CD14-positive monocyte (primary cell): ENCODE measurements at regions not wholly inside any gene's neighbourhood (a gene's known extent, or its start where the extent isn't known, plus 50 kb on each side); places are given as distances from the start of the nearest gene placed in this dataset.

ENCODE experiments used
- DNase-seq, 3 donors: peaks; one replicate each; pipeline ENCODE4 v3.0.0-alpha.2; 2011 to 2022
- H2AFZ ChIP-seq: 2 replicates; pipeline ENCODE4 v1.6.0; 2012; ENCODE audit warnings: mild to moderate bottlenecking, low read depth, low read length, inconsistent platforms; ENCODE audit not compliant: insufficient read depth, poor library complexity, severe bottlenecking
- H3K27ac ChIP-seq, 2 donors: 1 replicate in 1 of 2; 2 replicates in 1 of 2; pipeline ENCODE4 v1.5.1; 2012 to 2013; ENCODE audit warnings: low read length in 2 of 2, control low read depth in 1 of 2, inconsistent platforms in 1 of 2, low read depth in 1 of 2, mild to moderate bottlenecking in 1 of 2
- H3K27me3 ChIP-seq, 2 donors: one replicate each; pipeline versions ENCODE4 v1.6.0 to v1.6.1; 2011 to 2013; ENCODE audit warnings: low read length in 2 of 2; ENCODE audit not compliant: control insufficient read depth in 2 of 2, insufficient read depth in 2 of 2
- H3K36me3 ChIP-seq, 2 donors: replicated peaks in 1 of 2; 1 replicate in 1 of 2; 2 replicates in 1 of 2; pipeline versions ENCODE4 v1.5.1 to v1.6.1; 2012 to 2013; ENCODE audit warnings: low read length in 2 of 2, control low read depth in 1 of 2, inconsistent platforms in 1 of 2, mild to moderate bottlenecking in 1 of 2; ENCODE audit not compliant: insufficient read depth in 2 of 2, control insufficient read depth in 1 of 2
- H3K4me1 ChIP-seq, 2 donors: 1 replicate in 1 of 2; 2 replicates in 1 of 2; pipeline versions ENCODE4 v1.5.1 to v1.6.1; 2012 to 2013; ENCODE audit warnings: low read length in 2 of 2, control low read depth in 1 of 2, inconsistent platforms in 1 of 2, mild to moderate bottlenecking in 1 of 2, moderate library complexity in 1 of 2; ENCODE audit not compliant: insufficient read depth in 2 of 2, control insufficient read depth in 1 of 2
- H3K4me2 ChIP-seq: replicated peaks from 2 replicates; pipeline ENCODE3; 2012; ENCODE audit warnings: low read length, moderate library complexity, mild to moderate bottlenecking; ENCODE audit not compliant: poor library complexity, severe bottlenecking; ENCODE audit errors: extremely low read depth
- H3K4me3 ChIP-seq, 3 experiments: fragments of 200-600 bp in 1 of 3; sonication (generic) in 1 of 3; replicated peaks in 1 of 3; 1 replicate in 2 of 3; 2 replicates in 1 of 3; pipeline ENCODE4 v1.5.1; 2011 to 2013; ENCODE audit warnings: low read length in 3 of 3, mild to moderate bottlenecking in 3 of 3, control low read depth in 2 of 3, low read depth in 2 of 3, inconsistent platforms in 1 of 3, moderate library complexity in 1 of 3
- H3K79me2 ChIP-seq: 2 replicates; pipeline ENCODE4 v1.6.0; 2012; ENCODE audit warnings: mild to moderate bottlenecking, control low read depth, inconsistent platforms, low read length, moderate library complexity; ENCODE audit not compliant: insufficient read depth
- H3K9ac ChIP-seq: 2 replicates; pipeline ENCODE4 v1.6.0; 2017; ENCODE audit warnings: low read length, mild to moderate bottlenecking; ENCODE audit not compliant: insufficient read depth, poor library complexity, severe bottlenecking
- H3K9me3 ChIP-seq, 2 donors: replicated peaks in 1 of 2; 1 replicate in 1 of 2; 2 replicates in 1 of 2; pipeline versions ENCODE4 v1.5.1 to v1.6.1; 2012 to 2013; ENCODE audit warnings: low read length in 2 of 2, control low read depth in 1 of 2; ENCODE audit not compliant: control insufficient read depth in 1 of 2, insufficient read depth in 1 of 2
- H4K20me1 ChIP-seq: 2 replicates; pipeline ENCODE4 v1.6.0; 2012; ENCODE audit warnings: mild to moderate bottlenecking, low read length, control low read depth, moderate library complexity; ENCODE audit not compliant: insufficient read depth
- H3K27ac Mint-ChIP-seq, 7 donors: one replicate each; pipeline ENCODE4 v1.8.0; 2020; ENCODE audit warnings: mild to moderate bottlenecking in 7 of 7, mixed read lengths in 7 of 7, moderate library complexity in 6 of 7, inconsistent platforms in 2 of 7
- H3K27me3 Mint-ChIP-seq, 3 donors: one replicate each; pipeline ENCODE4 v1.8.0; 2021 to 2022; ENCODE audit warnings: low read depth in 3 of 3, mild to moderate bottlenecking in 3 of 3, mixed read lengths in 3 of 3, moderate library complexity in 3 of 3, inconsistent platforms in 1 of 3
- H3K36me3 Mint-ChIP-seq, 2 donors: one replicate each; pipeline ENCODE4 v1.8.0; 2020; ENCODE audit warnings: mixed read lengths in 2 of 2, inconsistent platforms in 1 of 2, mild to moderate bottlenecking in 1 of 2
- H3K4me1 Mint-ChIP-seq: one replicate; pipeline ENCODE4 v1.8.0; 2020; ENCODE audit warnings: mild to moderate bottlenecking, mixed read lengths
- H3K4me3 Mint-ChIP-seq, 2 donors: one replicate each; pipeline ENCODE4 v1.8.0; 2020; ENCODE audit warnings: mild to moderate bottlenecking in 2 of 2, mixed read lengths in 2 of 2, moderate library complexity in 1 of 2
- H3K9me3 Mint-ChIP-seq, 7 donors: one replicate each; pipeline ENCODE4 v1.8.0; 2020 to 2022; ENCODE audit warnings: mixed read lengths in 7 of 7, mild to moderate bottlenecking in 6 of 7, moderate library complexity in 6 of 7, inconsistent platforms in 2 of 7
- CTCF ChIP-seq: fragments of 200-600 bp; IDR thresholded peaks from one replicate; pipeline ENCODE4 v1.8.0; 2022; ENCODE audit warnings: antibody characterized with exemption, mild to moderate bottlenecking
- WGBS: methylation state at CpG from one replicate; pipeline ENCODE4 v1.1.5; 2013; ENCODE audit warnings: missing lambda C conversion rate; ENCODE audit not compliant: insufficient coverage; 5-methylcytosine and 5-hydroxymethylcytosine counted together
- intact Hi-C, 2 donors: fragments of 100-400 bp; cut with micrococcal nuclease; formaldehyde crosslinking; loops; one replicate each; pipeline versions ENCODE4 v1.15.0 to v1.15.1; 2023

GRCh38 chr2:236517251-236518031 lies 52.2 kb upstream of the ACKR3 start:
- intact Hi-C loops = loop anchor here in 1 of 2 donors (10.0 kb wide), 1 partner anchor 47 kb away; the partner anchor contains the start of gene ACKR3
- H3K4me1 Mint-ChIP-seq = peaks cover 8% of the 10 kb centered on the region

More at GRCh38 chr2:236517251-236518031, 52.2 kb upstream of the ACKR3 start:
- no peak overlapping the region for H3K4me3 Mint-ChIP-seq
- no peaks in the 10 kb centered on the region for H3K9me3 ChIP-seq
- no peak overlapping the region for H3K9ac ChIP-seq
- H3K4me2 ChIP-seq = no peak overlapping the region
- WGBS = 81% methylated on average over 4 of the region's 11 CpGs
- H4K20me1 ChIP-seq = no peaks in the 10 kb centered on the region
- no peaks in the 10 kb centered on the region for H3K79me2 ChIP-seq
- H3K27me3 ChIP-seq = no peaks in the 10 kb centered on the region
- H3K4me3 ChIP-seq = no peak overlapping the region
- H3K27ac ChIP-seq = no peak overlapping the region
- H3K4me1 ChIP-seq = peaks cover 0 to 6% of the 10 kb centered on the region in 2 donors
- peak overlapping the region; percentile 32 for H2AFZ ChIP-seq
- no peak overlapping the region for H3K27ac Mint-ChIP-seq
- peaks cover 1 to 3% (median 1%) of the 10 kb centered on the region in 3 donors for H3K27me3 Mint-ChIP-seq
- no peak for TF ChIP-seq CTCF
- H3K36me3 ChIP-seq = no peaks in the 10 kb centered on the region
- H3K9me3 Mint-ChIP-seq = peaks cover 0 to 1% (median 0%) of the 10 kb centered on the region in 7 donors
- no peak for DNase-seq
- H3K36me3 Mint-ChIP-seq = no peaks in the 10 kb centered on the region
